ENCODE measurements at regions not wholly inside any gene's neighbourhood (a gene's known extent, or its start where the extent isn't known, plus 50 kb on each side); places are given as distances from the start of the nearest gene placed in this dataset.

DNA sequence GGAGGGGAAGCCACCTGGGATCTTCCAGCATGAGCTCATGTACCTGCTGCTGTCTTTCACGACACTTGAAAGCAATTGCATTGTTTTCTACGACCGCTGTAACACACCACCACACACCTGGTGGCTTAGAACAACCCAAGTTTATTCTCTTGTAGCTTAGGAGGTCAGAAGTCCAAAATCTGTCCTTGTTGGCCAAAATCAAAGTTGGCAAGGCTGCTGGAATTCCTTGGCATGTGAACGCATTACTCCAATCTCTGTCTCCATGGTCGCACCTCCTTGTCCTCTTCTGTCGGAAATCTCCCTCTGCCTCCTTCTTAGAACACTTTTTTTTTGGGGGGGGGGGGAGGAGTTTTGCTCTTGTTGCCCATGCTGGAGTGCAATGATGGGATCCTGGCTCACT lies 305.7 kb downstream of the BAMBI start:
- ATAC-seq (no peak), DNase-seq (no peak)
- H3K9me3 Mint-ChIP-seq = no peaks in the 10 kb centered on the region
- H3K27me3 ChIP-seq (ENCODE audit: control insufficient read depth, insufficient read depth, low read length) = no peaks in the 10 kb centered on the region
- intact Hi-C loops (cut with micrococcal nuclease) = no loop called here
- peaks cover 0 to 3% of the 10 kb centered on the region in 2 donors for H3K27me3 Mint-ChIP-seq (ENCODE audit: low read depth in 2 of 2)
- no peaks in the 10 kb centered on the region for H3K36me3 Mint-ChIP-seq
- TF ChIP-seq, protein P1, sequence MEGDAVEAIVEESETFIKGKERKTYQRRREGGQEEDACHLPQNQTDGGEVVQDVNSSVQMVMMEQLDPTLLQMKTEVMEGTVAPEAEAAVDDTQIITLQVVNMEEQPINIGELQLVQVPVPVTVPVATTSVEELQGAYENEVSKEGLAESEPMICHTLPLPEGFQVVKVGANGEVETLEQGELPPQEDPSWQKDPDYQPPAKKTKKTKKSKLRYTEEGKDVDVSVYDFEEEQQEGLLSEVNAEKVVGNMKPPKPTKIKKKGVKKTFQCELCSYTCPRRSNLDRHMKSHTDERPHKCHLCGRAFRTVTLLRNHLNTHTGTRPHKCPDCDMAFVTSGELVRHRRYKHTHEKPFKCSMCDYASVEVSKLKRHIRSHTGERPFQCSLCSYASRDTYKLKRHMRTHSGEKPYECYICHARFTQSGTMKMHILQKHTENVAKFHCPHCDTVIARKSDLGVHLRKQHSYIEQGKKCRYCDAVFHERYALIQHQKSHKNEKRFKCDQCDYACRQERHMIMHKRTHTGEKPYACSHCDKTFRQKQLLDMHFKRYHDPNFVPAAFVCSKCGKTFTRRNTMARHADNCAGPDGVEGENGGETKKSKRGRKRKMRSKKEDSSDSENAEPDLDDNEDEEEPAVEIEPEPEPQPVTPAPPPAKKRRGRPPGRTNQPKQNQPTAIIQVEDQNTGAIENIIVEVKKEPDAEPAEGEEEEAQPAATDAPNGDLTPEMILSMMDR (IDR thresholded peaks at IDR 0.05) = no peak
- no peak overlapping the region for H3K27ac Mint-ChIP-seq
- WGBS (ENCODE audit: insufficient coverage) = 88% methylated on average over 5 of the region's 6 CpGs
- H3K27ac ChIP-seq (ENCODE audit: low read length) = no peak overlapping the region
- no peaks in the 10 kb centered on the region for H3K36me3 ChIP-seq (ENCODE audit: control insufficient read depth, insufficient read depth, low read length)
- H3K4me1 Mint-ChIP-seq = peaks cover 0 to 10% of the 10 kb centered on the region in 2 donors
- no peak overlapping the region for H3K4me3 ChIP-seq (ENCODE audit: low read length)
- peaks cover 4% of the 10 kb centered on the region for H3K4me1 ChIP-seq (ENCODE audit: control insufficient read depth, insufficient read depth, low read length)
- H3K9me3 ChIP-seq (ENCODE audit: control insufficient read depth, insufficient read depth, low read length) = no peaks in the 10 kb centered on the region
- H3K4me3 Mint-ChIP-seq = no peak overlapping the region

DNA sequence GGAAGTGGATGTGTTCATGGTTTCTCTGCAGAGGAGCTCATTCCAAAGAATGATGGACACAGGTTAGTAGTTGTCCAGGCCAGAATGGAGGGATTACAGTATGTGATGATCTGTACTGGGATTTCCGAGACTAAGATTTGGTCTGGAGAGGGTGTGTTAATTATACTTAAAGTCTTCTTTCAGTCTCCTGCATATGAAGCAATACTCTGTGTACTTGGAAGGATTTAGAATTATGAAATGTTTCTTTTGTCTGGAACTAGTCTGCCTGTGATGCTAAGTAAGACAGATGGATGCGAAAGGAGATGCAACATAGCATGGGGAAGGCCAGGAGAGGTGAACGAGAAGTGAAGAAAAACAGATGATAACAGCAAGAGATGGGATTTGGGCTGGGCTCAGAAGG lies 305.1 kb upstream of the LYZL1 start:
- TF ChIP-seq, protein P1 (IDR thresholded peaks at IDR 0.05) = no peak
- peaks cover 0 to 10% of the 10 kb centered on the region in 2 donors for H3K4me1 Mint-ChIP-seq
- H3K27me3 Mint-ChIP-seq (ENCODE audit: low read depth in 2 of 2) = peaks cover 0 to 3% of the 10 kb centered on the region in 2 donors
- H3K36me3 Mint-ChIP-seq = no peaks in the 10 kb centered on the region
- Histone ChIP-seq H3K4me3 (ENCODE audit: low read length) (no peak overlapping the region), H3K36me3 (ENCODE audit: control insufficient read depth, insufficient read depth, low read length) (no peaks in the 10 kb centered on the region), H3K27ac (ENCODE audit: low read length) (no peak overlapping the region), H3K9me3 (ENCODE audit: control insufficient read depth, insufficient read depth, low read length) (no peaks in the 10 kb centered on the region), H3K27me3 (ENCODE audit: control insufficient read depth, insufficient read depth, low read length) (no peaks in the 10 kb centered on the region), H3K4me1 (ENCODE audit: control insufficient read depth, insufficient read depth, low read length) (peaks cover 4% of the 10 kb centered on the region)
- H3K4me3 Mint-ChIP-seq = no peak overlapping the region
- H3K9me3 Mint-ChIP-seq = no peaks in the 10 kb centered on the region
- no peak for ATAC-seq
- intact Hi-C loops (cut with micrococcal nuclease) = no loop called here
- no peak for DNase-seq
- 67% methylated on average over 3 of the region's 3 CpGs for WGBS (ENCODE audit: insufficient coverage)
- H3K27ac Mint-ChIP-seq = no peak overlapping the region

DNA sequence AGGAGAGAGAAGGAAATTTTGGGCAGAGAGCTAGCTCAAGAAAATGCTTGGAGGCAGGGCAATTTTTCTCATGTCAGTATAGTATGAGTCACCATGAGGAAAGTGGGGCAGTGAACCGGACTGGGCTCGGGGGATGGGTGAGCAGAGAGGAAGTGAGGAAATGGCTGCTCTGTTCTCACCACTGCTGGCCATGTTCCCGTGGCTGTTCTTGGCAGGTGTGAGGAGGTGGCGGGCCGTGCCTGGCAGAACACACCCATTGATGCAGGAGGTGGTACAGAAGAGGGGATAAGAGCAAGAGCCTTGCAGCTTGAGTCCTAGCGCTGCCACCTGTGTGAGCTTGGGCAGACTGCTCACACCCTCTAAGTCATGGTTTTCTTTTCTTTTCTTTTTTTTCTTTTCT lies 304.4 kb upstream of the LYZL1 start:
- Mint-ChIP-seq H3K36me3 (no peaks in the 10 kb centered on the region), H3K4me1 (peaks cover 0 to 10% of the 10 kb centered on the region in 2 donors), H3K9me3 (no peaks in the 10 kb centered on the region), H3K4me3 (no peak overlapping the region), H3K27ac (no peak overlapping the region), H3K27me3 (ENCODE audit: low read depth in 2 of 2) (peaks cover 0 to 3% of the 10 kb centered on the region in 2 donors)
- TF ChIP-seq, protein P1 (IDR thresholded peaks at IDR 0.05) = no peak
- no peak overlapping the region for H3K27ac ChIP-seq (ENCODE audit: low read length)
- no peaks in the 10 kb centered on the region for H3K36me3 ChIP-seq (ENCODE audit: control insufficient read depth, insufficient read depth, low read length)
- H3K4me1 ChIP-seq (ENCODE audit: control insufficient read depth, insufficient read depth, low read length) = peaks cover 4% of the 10 kb centered on the region
- no peak overlapping the region for H3K4me3 ChIP-seq (ENCODE audit: low read length)
- H3K9me3 ChIP-seq (ENCODE audit: control insufficient read depth, insufficient read depth, low read length) = no peaks in the 10 kb centered on the region
- DNase-seq = no peak
- WGBS (ENCODE audit: insufficient coverage) = 11% methylated on average over 6 of the region's 6 CpGs
- no peaks in the 10 kb centered on the region for H3K27me3 ChIP-seq (ENCODE audit: control insufficient read depth, insufficient read depth, low read length)
- no peak for ATAC-seq
- intact Hi-C loops (cut with micrococcal nuclease) = no loop called here

DNA sequence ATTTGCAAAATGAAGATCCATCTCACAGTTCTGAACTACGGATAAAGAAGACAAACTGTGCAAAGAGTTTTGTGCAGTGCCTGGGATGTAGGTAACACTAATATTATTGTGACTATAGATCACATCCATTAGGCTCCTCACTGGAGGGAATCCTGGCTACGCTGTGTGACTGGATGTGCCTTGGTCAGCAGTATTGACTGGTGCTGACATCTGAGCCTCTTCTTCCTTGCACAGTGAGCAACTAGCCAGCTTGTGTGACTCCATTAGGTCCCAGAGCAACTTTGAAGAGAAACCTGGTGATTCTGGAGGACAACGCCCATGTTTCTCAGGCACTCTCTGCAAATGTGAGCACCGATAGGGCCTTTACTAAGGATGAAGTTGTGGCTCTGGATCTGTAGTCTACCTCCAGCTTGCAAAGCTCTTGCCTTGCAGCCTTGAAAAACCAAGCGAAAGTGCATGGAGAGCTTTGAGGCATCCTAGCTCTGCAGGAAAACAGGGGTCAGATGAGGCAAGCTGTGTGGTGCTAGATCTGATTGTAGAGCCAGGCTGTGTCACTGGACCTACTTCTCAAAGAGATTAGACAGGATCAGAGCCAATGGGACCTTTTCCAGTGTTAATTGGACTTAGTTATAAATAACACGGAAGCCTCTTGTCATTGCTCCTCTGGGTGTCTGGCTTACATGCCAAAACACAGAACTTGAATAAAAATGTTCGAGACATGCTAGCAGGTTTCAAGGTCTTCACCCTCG lies 303.6 kb upstream of the LYZL1 start:
- peaks cover 4% of the 10 kb centered on the region for H3K4me1 ChIP-seq (ENCODE audit: control insufficient read depth, insufficient read depth, low read length)
- H3K36me3 ChIP-seq (ENCODE audit: control insufficient read depth, insufficient read depth, low read length) = no peaks in the 10 kb centered on the region
- DNase-seq (no peak), ATAC-seq (no peak)
- Mint-ChIP-seq H3K27me3 (ENCODE audit: low read depth in 2 of 2) (peaks cover 0 to 3% of the 10 kb centered on the region in 2 donors), H3K9me3 (no peaks in the 10 kb centered on the region), H3K36me3 (no peaks in the 10 kb centered on the region), H3K27ac (no peak overlapping the region), H3K4me1 (peaks cover 0 to 10% of the 10 kb centered on the region in 2 donors), H3K4me3 (no peak overlapping the region)
- H3K9me3 ChIP-seq (ENCODE audit: control insufficient read depth, insufficient read depth, low read length) = no peaks in the 10 kb centered on the region
- 86% methylated on average over 8 of the region's 8 CpGs for WGBS (ENCODE audit: insufficient coverage)
- no peaks in the 10 kb centered on the region for H3K27me3 ChIP-seq (ENCODE audit: control insufficient read depth, insufficient read depth, low read length)
- H3K4me3 ChIP-seq (ENCODE audit: low read length) = no peak overlapping the region
- no peak overlapping the region for H3K27ac ChIP-seq (ENCODE audit: low read length)
- intact Hi-C loops (cut with micrococcal nuclease) = no loop called here
- TF ChIP-seq, protein P1 (IDR thresholded peaks at IDR 0.05) = no peak

Data from natural killer cell (primary cell).